T-cell (primary cell): ENCODE measurements at regions not wholly inside any gene's neighbourhood (a gene's known extent, or its start where the extent isn't known, plus 50 kb on each side); places are given as distances from the start of the nearest gene placed in this dataset.

Experiments used
- ATAC-seq, 4 experiments: fragments of 200-7000 bp in 3 of 4; fragments of 150-1000 bp in 1 of 4; cut with Tn5 transposase; replicated peaks in 1 of 4; 1 replicate in 3 of 4; 2 replicates in 1 of 4; pipeline ENCODE4 v1.10.0; 2021; ENCODE audit warnings: moderate library complexity in 3 of 4, mild to moderate bottlenecking in 2 of 4, moderate number of reproducible peaks in 1 of 4
- CTCF ChIA-PET, 2 donors: fragments of 300-600 bp; sonication (Branson Sonifier 250); formaldehyde crosslinking; loops; one replicate each; lab custom pipeline; 2022; ENCODE audit warnings: antibody characterized with exemption in 2 of 2; lab: Charles Lee
- POLR2A ChIA-PET, 2 donors: fragments of 300-600 bp; sonication (Branson Sonifier 250); formaldehyde crosslinking; loops; one replicate each; lab custom pipeline; 2022; ENCODE audit warnings: antibody characterized with exemption in 2 of 2; lab: Charles Lee
- DNase-seq, 35 experiments: peaks; one replicate each; pipeline versions ENCODE4 v3.0.0 to v3.0.0-alpha.2; 2013 to 2023
- H3K27ac ChIP-seq: one replicate; pipeline ENCODE4 v1.5.1; 2013; ENCODE audit warnings: low read length
- H3K27me3 ChIP-seq, 2 experiments: replicated peaks in 1 of 2; 1 replicate in 1 of 2; 2 replicates in 1 of 2; pipeline versions ENCODE4 v1.6.1 to v1.7.0; 2013; ENCODE audit warnings: low read length in 1 of 2, mixed read lengths in 1 of 2; ENCODE audit not compliant: control insufficient read depth in 2 of 2, insufficient read depth in 2 of 2; ENCODE audit errors: extremely low read depth in 1 of 2
- H3K36me3 ChIP-seq, 2 donors: 1 replicate in 1 of 2; 2 replicates in 1 of 2; pipeline versions ENCODE4 v1.6.1 to v1.7.0; 2013; ENCODE audit warnings: low read length in 1 of 2; ENCODE audit not compliant: control insufficient read depth in 2 of 2, insufficient read depth in 1 of 2; ENCODE audit errors: extremely low read depth in 1 of 2
- H3K4me1 ChIP-seq, 2 experiments: 1 replicate in 1 of 2; 2 replicates in 1 of 2; pipeline versions ENCODE4 v1.6.1 to v1.7.0; 2013; ENCODE audit warnings: low read length in 2 of 2, mixed read lengths in 1 of 2; ENCODE audit not compliant: insufficient read depth in 2 of 2, control insufficient read depth in 1 of 2; ENCODE audit errors: extremely low read depth in 1 of 2
- H3K4me3 ChIP-seq, 2 donors: 1 replicate in 1 of 2; 2 replicates in 1 of 2; pipeline versions ENCODE4 v1.5.1 to v1.7.0; 2013; ENCODE audit warnings: mild to moderate bottlenecking in 2 of 2, low read length in 1 of 2, moderate library complexity in 1 of 2; ENCODE audit not compliant: control insufficient read depth in 1 of 2; ENCODE audit errors: extremely low read depth in 1 of 2
- H3K9me3 ChIP-seq: 2 replicates; pipeline ENCODE4 v1.7.0; 2013
- H3K27ac Mint-ChIP-seq, 2 donors: one replicate each; pipeline ENCODE4 v1.8.0; 2020 to 2021; ENCODE audit warnings: mild to moderate bottlenecking in 2 of 2, mixed read lengths in 2 of 2
- H3K27me3 Mint-ChIP-seq, 2 donors: one replicate each; pipeline ENCODE4 v1.8.0; 2021 to 2022; ENCODE audit warnings: mixed read lengths in 2 of 2
- H3K36me3 Mint-ChIP-seq: one replicate; pipeline ENCODE4 v1.8.0; 2021; ENCODE audit warnings: mixed read lengths
- H3K4me1 Mint-ChIP-seq, 3 donors: one replicate each; pipeline ENCODE4 v1.8.0; 2020 to 2022; ENCODE audit warnings: mixed read lengths in 3 of 3, mild to moderate bottlenecking in 1 of 3
- H3K4me3 Mint-ChIP-seq, 3 donors: one replicate each; pipeline ENCODE4 v1.8.0; 2020 to 2022; ENCODE audit warnings: mild to moderate bottlenecking in 3 of 3, mixed read lengths in 3 of 3, moderate library complexity in 3 of 3
- H3K9me3 Mint-ChIP-seq, 3 donors: one replicate each; pipeline ENCODE4 v1.8.0; 2020 to 2022; ENCODE audit warnings: mixed read lengths in 3 of 3
- WGBS: methylation state at CpG from one replicate; pipeline ENCODE4 v1.1.5; 2013; ENCODE audit warnings: missing lambda C conversion rate; ENCODE audit not compliant: insufficient coverage; 5-methylcytosine and 5-hydroxymethylcytosine counted together

DNA sequence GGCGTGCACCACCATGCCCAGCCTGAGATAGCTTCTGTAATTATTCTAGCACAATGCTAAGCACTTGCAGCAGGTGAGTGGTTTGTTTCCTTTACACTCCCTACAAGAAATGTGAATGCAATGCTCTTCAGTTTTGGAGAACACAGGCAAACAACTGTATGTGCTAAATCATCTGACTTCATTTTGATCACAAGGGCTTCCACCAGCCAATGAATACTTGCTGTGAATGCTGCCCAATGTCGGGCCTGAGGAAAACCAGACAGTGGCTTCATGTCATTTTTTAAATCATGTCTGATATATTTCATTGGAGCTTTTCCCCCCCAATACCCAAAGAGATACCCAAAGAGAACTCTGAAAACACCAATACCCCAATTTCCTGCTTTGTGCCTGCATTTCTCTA is 155.6 kb upstream of the XPO1 start:
- H3K36me3 ChIP-seq = no peaks in the 10 kb centered on the region
- peaks cover 0 to under 1% of the 10 kb centered on the region in 2 experiments for H3K27me3 ChIP-seq
- WGBS = no CpG with 5 or more reads among the region's 2 CpGs
- H3K27ac ChIP-seq = peak overlapping the region; percentile 73
- no peaks in the 10 kb centered on the region for H3K36me3 Mint-ChIP-seq
- H3K9me3 ChIP-seq = no peaks in the 10 kb centered on the region
- no peak for ATAC-seq
- ChIA-PET CTCF (interaction anchor here in 1 of 2 donors (0.6 kb wide), 2 partner anchors 36 to 516 kb away, joined by 4 to 6 read pairs; no protein-coding TSS in a partner anchor), POLR2A (no interaction called here)
- peak in 2 of 35 experiments; percentile 12 to 13 for DNase-seq
- H3K4me3 ChIP-seq = no peak overlapping the region
- no peaks in the 10 kb centered on the region for H3K9me3 Mint-ChIP-seq
- no peaks in the 10 kb centered on the region for H3K27me3 Mint-ChIP-seq
- H3K4me3 Mint-ChIP-seq = peak overlapping the region; percentile 83 to 90 (median 86)
- peaks cover 5 to 11% of the 10 kb centered on the region in 2 experiments for H3K4me1 ChIP-seq
- peak overlapping the region; percentile 11 to 84 for H3K27ac Mint-ChIP-seq
- H3K4me1 Mint-ChIP-seq = peaks cover 8 to 15% (median 11%) of the 10 kb centered on the region in 3 donors

DNA sequence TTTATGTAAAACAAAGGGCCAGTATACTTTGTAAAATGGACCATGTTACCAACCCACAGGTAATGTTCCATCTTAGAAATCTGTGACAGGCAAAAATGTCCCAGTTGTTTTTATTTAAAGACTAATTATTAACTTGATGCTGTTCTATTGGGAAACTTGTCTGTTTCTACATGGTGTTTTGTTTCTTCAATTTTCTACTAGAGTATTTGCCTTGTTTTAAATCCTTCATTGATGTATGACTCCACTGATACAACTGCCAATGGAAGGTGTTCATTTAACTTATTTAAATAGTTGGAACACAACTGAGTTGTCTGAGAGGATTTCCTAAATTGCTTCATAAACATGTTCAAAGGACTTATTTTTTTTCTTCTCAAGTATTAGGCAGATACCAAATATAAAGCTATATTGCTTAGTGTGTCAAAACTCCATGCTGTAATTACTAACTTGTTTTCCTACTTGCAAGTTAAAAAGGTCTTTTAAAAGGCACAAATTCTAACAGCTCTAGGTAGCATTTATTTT is 152.0 kb upstream of the XPO1 start:
- H3K4me3 ChIP-seq = no peak overlapping the region
- ChIA-PET POLR2A (no interaction called here), CTCF (no interaction called here)
- Mint-ChIP-seq H3K27me3 (peaks cover 0 to 2% of the 10 kb centered on the region in 2 donors), H3K27ac (no peak overlapping the region), H3K4me1 (peaks cover 8 to 11% (median 10%) of the 10 kb centered on the region in 3 donors), H3K36me3 (no peaks in the 10 kb centered on the region), H3K4me3 (no peak overlapping the region), H3K9me3 (no peaks in the 10 kb centered on the region)
- H3K36me3 ChIP-seq = no peaks in the 10 kb centered on the region
- peaks cover 2 to 9% of the 10 kb centered on the region in 2 experiments for H3K4me1 ChIP-seq
- ATAC-seq (no peak), DNase-seq (no peak)
- no peak overlapping the region for H3K27ac ChIP-seq
- H3K27me3 ChIP-seq = peaks cover 0 to 3% of the 10 kb centered on the region in 2 experiments
- H3K9me3 ChIP-seq = no peaks in the 10 kb centered on the region

DNA sequence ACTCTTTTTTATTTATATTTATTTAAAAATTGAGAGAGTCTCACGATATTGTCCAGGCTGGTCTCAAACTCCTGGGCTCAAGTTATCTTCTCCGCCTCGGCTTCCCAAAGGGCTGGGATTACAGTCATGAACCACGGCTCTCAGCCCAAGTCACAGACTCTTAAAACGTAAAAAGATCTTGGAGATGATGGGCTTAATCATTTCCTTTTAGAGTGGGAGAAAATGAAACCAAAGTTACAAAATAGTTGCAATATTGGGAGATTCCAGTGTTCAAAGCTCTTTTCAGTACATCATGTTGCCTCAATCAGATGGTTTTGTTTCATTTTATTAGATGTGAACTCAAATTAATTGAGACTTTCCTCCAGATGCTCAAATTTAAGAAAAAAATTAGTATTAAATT is 151.4 kb upstream of the XPO1 start:
- no peaks in the 10 kb centered on the region for H3K9me3 Mint-ChIP-seq
- Histone ChIP-seq H3K4me1 (peaks cover 0 to 5% of the 10 kb centered on the region in 2 experiments), H3K9me3 (no peaks in the 10 kb centered on the region), H3K27ac (no peak overlapping the region), H3K36me3 (no peaks in the 10 kb centered on the region), H3K27me3 (peaks cover 0 to 3% of the 10 kb centered on the region in 2 experiments), H3K4me3 (no peak overlapping the region)
- DNase-seq = no peak
- no CpG with 5 or more reads among the region's 5 CpGs for WGBS
- no peak overlapping the region for H3K4me3 Mint-ChIP-seq
- H3K27me3 Mint-ChIP-seq = peaks cover 0 to 2% of the 10 kb centered on the region in 2 donors
- H3K27ac Mint-ChIP-seq = no peak overlapping the region
- no peak for ATAC-seq
- ChIA-PET POLR2A (no interaction called here), CTCF (no interaction called here)
- peaks cover 8 to 11% (median 10%) of the 10 kb centered on the region in 3 donors for H3K4me1 Mint-ChIP-seq
- no peaks in the 10 kb centered on the region for H3K36me3 Mint-ChIP-seq

DNA sequence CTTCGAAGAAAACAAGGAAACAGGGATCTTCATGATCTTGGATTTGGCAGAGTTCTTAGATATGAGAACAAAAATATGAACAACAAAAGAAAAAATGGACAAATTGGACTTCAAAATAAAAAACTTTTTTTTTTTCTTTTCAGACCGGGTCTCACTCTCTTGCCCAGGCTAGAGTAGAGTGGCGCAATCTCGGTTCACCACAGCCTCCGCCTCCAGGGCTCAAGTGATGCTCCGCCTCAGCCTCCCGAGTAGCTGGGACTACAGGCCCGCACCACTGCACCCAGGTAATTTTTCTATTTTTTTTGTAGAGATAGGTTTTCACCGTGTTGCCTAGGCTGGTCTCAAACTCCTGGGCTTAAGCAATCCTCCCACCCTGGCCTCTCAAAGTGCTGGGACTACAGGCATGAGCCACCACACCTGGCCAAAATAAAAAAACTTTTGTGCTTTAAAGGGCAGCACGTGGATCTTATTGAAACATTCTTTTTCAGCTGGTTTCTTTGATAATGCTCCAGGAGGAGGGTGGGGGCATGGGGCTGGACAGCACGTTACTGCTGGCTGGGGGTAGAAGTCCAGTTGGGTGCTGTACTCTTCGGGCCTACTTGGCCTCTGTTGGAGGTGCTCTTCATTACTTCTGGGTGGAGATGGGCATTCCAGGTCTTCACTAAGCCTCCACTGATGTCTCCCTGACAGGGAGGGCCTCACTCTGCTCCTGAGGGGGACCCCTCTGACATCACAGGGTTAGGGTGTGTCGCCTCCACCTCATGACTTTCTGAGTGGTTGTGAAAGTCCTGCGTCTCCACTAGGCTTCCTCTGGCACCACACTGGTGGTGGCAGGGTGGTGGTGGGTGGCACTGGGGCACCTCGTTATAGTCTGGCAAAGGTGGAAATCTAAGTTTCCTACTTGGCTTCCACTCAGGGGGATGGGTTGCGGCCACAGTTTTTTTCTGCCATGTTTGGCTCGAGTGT is 150.5 kb upstream of the XPO1 start:
- Mint-ChIP-seq H3K36me3 (no peaks in the 10 kb centered on the region), H3K4me1 (peaks cover 0 to 3% (median 2%) of the 10 kb centered on the region in 3 donors), H3K9me3 (no peaks in the 10 kb centered on the region), H3K27me3 (peaks cover 0 to 4% of the 10 kb centered on the region in 2 donors), H3K4me3 (no peak overlapping the region), H3K27ac (no peak overlapping the region)
- WGBS = 88% methylated on average over 8 of the region's 17 CpGs
- POLR2A ChIA-PET = interaction anchor here in 1 of 2 donors (0.7 kb wide), 1 partner anchor 311 kb away, joined by 3 read pairs; no protein-coding TSS in a partner anchor
- H3K9me3 ChIP-seq = no peaks in the 10 kb centered on the region
- no peak overlapping the region for H3K4me3 ChIP-seq
- ATAC-seq (no peak), DNase-seq (no peak)
- H3K27me3 ChIP-seq = peaks cover 0 to 3% of the 10 kb centered on the region in 2 experiments
- H3K4me1 ChIP-seq = no peaks in the 10 kb centered on the region
- no peak overlapping the region for H3K27ac ChIP-seq
- CTCF ChIA-PET = no interaction called here
- H3K36me3 ChIP-seq = no peaks in the 10 kb centered on the region

DNA sequence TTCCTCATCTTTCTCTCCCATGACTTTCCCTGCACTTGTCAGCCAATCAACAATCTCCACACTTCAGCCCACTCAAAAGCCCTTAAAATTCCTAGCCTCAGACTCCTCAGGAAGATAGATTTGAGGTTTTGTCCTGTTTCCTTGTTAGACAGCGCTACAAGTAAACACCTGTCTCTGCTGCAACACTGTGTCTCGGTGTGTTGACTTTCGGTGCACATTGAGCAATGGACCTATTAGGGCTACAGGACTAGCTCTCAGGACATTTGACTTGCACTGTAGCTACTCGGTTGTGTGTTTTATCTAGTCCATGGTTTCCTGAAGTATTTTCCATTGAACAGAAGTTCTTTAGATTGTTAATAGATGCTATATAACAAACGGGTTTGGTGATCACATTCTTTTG is 140.9 kb upstream of the XPO1 start:
- H3K36me3 Mint-ChIP-seq = peaks cover 15% of the 10 kb centered on the region
- H3K27ac Mint-ChIP-seq = no peak overlapping the region
- H3K4me3 Mint-ChIP-seq = no peak overlapping the region
- ATAC-seq (no peak), DNase-seq (no peak)
- H3K27ac ChIP-seq = no peak overlapping the region
- ChIA-PET CTCF (no interaction called here), POLR2A (interaction anchor here in 1 of 2 donors (0.5 kb wide), 1 partner anchor 237 kb away, joined by 3 read pairs; no protein-coding TSS in a partner anchor)
- peaks cover 15 to 28% (median 23%) of the 10 kb centered on the region in 3 donors for H3K9me3 Mint-ChIP-seq
- no peak overlapping the region for H3K4me3 ChIP-seq
- 83% methylated on average over 1 of the region's 5 CpGs for WGBS
- no peaks in the 10 kb centered on the region for H3K9me3 ChIP-seq
- no peaks in the 10 kb centered on the region for H3K27me3 ChIP-seq
- H3K27me3 Mint-ChIP-seq = peaks cover 0 to 3% of the 10 kb centered on the region in 2 donors
- H3K4me1 Mint-ChIP-seq = no peaks in the 10 kb centered on the region
- H3K36me3 ChIP-seq = no peaks in the 10 kb centered on the region
- H3K4me1 ChIP-seq = no peaks in the 10 kb centered on the region

DNA sequence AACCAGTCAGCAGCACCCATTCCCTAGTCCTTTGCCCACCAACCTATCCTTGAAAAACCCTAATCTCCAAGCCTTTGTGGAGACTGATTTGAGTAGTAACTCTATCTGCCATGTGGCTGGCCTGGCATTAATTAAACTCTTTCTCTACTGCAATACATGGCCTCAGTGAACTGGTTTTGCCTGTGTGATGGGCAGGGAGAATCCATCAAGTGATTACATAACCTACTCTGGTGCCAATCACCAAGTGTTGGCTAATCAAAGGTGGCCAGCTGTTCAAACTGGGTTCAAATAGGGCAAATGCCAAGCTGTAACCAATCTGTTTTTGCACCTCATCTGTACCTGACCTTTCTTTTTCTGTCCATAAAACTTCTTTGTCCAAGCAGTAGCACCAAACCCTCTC is 139.8 kb upstream of the XPO1 start:
- Mint-ChIP-seq H3K27me3 (no peaks in the 10 kb centered on the region), H3K9me3 (peaks cover 17 to 32% (median 23%) of the 10 kb centered on the region in 3 donors), H3K4me1 (no peaks in the 10 kb centered on the region), H3K4me3 (no peak overlapping the region), H3K27ac (no peak overlapping the region), H3K36me3 (peaks cover 16% of the 10 kb centered on the region)
- H3K4me3 ChIP-seq = no peak overlapping the region
- H3K27ac ChIP-seq = no peak overlapping the region
- DNase-seq = no peak
- CTCF ChIA-PET = no interaction called here
- H3K36me3 ChIP-seq = no peaks in the 10 kb centered on the region
- no peaks in the 10 kb centered on the region for H3K4me1 ChIP-seq
- ATAC-seq = no peak
- H3K9me3 ChIP-seq = no peaks in the 10 kb centered on the region
- no peaks in the 10 kb centered on the region for H3K27me3 ChIP-seq
- POLR2A ChIA-PET = no interaction called here
